Activated CD4-positive, alpha-beta T cell treated with anti-CD3 and anti-CD28 coated beads, Interleukin-2, amount 50 U/mL, for 48 hours (primary cell): ENCODE measurements at regions not wholly inside any gene's neighbourhood (a gene's known extent, or its start where the extent isn't known, plus 50 kb on each side); places are given as distances from the start of the nearest gene placed in this dataset.
"Not testable (repeated sequence)": the region's sequence is repeated elsewhere in the genome, so short reads cannot be mapped to it uniquely, and the experiment has no call there.

Source experiments
- DNase-seq, 2 experiments: peaks; one replicate each; pipeline ENCODE4 v3.0.0-alpha.2; 2020

DNA sequence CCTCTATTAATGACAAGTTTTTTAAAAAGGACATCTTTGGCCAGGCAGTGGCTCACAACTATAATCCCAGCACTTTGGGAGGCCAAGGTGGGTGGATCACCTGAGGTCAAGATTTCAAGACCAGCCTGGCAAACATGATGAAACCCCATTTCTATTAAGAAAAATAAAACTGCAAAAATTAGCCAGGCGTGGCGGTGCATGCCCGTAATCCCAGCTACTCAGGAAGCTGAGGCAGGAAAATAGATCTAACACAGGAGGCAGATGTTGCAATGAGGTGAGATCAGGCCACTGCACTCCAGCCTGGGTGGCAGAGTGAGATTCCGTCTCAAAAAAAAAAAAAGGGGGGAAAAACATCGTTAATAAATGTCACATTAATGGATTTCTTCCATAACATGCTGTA is 1805.4 kb downstream of the C4orf33 start:
- no peak for DNase-seq

GRCh38 chr4:130922955-130923354 is 1827.0 kb downstream of the C4orf33 start:
- no peak for DNase-seq

DNA sequence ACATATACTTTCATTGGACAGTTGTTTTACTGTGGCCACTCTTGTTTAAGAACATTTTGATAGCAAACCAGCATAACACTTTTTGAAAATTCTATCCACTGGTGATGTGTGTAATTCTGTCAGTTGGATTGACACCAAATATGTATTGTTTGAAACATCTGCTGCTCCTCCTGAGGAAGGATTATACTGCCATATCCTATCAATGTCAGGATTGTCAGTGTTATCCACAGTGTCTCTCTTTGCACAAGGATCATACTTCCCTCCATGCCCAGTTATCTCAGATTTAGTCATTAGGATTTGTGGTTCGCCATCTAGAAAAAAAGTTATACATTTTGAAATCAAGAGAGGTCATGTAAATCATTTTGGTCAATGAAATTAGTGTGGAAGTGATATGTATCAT is 1859.6 kb downstream of the C4orf33 start:
- no peak for DNase-seq

DNA sequence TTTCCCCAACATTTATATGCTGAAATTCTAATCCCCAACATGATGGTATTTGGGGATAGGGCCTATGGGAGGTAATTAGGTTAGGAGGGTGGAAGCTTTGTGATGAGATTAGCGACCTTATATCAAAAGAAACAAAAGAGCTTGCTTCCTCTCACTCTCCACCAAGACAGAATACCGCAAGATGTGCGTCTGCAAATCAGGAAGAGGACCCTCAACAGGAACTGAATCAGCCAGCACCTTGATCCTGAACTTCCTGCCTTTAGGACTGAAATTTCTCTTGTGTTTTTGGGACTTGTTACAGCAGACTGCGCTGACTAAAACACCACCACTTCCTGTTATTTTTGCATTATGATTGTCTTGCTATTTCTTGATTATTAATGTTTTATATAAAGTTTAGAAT is 1889.4 kb downstream of the C4orf33 start:
- DNase-seq = no peak

GRCh38 chr4:130995988-130996387 is 1900.0 kb downstream of the C4orf33 start:
- no peak for DNase-seq

DNA sequence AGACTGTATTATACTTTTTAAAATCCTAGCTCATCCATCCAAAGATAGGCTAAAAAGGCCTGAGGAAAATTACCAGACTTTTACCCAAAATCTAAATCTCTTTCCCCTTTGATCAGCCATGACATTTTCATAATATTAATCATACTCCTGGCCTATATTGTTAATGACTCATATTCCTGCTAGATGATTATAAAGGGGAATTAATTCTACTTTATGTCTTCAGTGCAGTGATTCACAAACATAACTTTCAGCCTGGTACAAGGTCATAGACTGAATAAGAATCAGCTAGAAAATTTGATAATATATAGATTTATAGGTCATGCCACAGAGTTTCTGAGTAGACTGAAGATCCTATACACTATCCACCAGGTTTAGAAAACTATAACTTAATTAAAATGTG is 1905.4 kb downstream of the C4orf33 start:
- no peak for DNase-seq

DNA sequence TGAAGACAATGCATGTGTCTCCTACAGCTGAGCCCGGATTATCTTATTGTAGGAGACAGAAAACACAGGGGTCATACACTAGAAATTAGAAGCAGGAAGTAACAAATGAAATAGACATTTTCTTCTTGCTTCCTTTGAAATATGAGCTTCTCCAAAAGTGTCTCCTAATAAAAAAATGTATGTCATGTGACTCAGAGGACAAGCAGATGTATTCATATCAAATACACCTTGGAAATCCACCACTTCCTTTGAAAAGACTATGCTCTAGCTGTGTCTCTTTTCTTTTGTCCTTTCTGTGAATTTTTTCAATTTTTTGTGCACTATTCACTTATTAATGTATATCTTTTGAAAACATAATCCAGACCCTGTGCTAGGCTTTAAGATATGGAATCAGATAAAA is 1906.2 kb downstream of the C4orf33 start:
- no peak for DNase-seq

GRCh38 chr4:131006388-131006787 is 1910.4 kb downstream of the C4orf33 start:
- no peak for DNase-seq

DNA sequence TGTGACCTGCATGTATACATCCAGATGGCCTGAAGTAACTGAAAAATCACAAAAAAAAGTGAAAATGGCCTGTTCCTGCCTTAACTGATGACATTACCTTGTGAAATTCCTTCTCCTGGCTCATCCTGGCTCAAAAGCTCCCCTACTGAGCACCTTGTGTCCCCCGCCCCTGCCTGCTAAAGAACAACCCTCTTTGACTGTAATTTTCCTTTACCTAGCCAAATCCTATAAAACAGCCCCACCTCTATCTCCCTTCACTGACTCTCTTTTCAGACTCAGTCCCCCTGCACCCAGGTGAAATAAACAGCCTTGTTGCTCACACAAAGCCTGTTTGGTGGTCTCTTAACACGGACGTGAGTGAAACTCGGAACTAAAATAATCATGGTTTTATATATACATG is 1916.0 kb downstream of the C4orf33 start:
- DNase-seq = not testable (repeated sequence)

DNA sequence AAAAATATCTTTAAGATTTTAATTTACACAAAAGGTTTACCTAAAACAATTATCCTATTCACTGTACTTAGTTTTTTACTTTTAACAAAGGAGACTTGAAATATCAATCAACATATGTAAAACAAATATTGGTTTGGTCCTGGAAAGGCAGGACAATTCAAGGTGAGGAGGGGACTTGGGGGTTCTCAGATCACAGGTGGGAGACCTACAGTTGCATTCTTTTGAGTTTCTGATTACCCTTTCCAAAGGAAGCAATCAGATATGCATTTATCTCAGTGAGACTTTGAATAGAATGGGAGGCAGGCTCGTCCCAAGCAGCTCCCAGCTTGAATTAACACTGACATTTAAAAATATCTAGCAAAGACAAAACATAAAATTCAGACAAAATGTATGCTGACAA is 1917.3 kb downstream of the C4orf33 start:
- DNase-seq = no peak

- no peak for DNase-seq
Observed at GRCh38 chr4:131026771-131027170, 1930.8 kb downstream of the C4orf33 start.

GRCh38 chr4:131044368-131044767 is 1948.4 kb downstream of the C4orf33 start:
- DNase-seq = no peak

GRCh38 chr4:131046821-131047220 is 1950.9 kb downstream of the C4orf33 start:
- no peak for DNase-seq

DNA sequence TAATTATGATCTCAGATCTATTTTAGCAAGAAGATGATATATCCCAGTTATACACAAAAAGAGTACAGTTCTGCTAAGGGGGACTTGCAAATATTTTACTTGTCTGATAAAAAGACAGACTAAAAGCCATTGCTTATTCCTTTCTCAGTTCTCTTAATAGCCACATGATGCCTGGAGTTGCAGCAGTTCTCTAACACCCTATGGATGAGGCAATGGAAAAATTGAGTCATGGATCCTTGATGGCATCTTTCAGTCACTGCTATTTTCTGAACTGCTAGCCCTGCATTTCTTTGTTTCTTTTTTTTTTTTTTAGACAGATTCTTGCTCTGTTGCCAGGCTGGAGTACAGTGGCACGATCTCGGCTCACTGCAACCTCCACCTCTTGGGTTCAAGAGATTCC is 1956.7 kb downstream of the C4orf33 start:
- DNase-seq = no peak

DNA sequence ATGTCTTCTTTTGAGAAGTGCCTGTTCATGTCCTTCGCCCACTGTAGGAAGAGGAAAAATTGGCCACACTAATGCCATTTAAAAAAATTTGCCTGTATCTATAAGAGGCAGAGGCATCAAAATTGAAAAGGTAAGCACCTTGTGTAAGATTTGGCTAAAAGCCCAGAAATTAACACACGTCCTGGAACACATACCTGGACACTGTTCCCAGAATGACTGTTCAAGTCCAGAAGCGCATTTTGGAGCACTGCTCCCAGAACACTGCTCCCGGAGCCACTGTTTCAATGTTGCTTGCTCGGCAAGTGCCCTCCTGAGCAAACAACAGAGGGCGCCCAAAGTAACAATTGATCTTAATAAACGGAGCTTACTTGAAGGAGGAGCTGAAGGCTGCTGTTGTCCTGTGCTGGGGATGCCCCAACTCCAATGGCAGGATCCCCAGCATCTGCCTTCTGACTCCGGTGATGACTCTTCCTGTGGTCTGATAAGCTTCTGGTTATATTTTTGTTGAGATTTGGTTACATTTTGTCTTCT is 1958.6 kb downstream of the C4orf33 start:
- no peak for DNase-seq

- no peak for DNase-seq
Observed at GRCh38 chr4:131061734-131062133, 1965.8 kb downstream of the C4orf33 start.

- no peak for DNase-seq
Observed at GRCh38 chr4:131063878-131064277, 1967.9 kb downstream of the C4orf33 start.

DNA sequence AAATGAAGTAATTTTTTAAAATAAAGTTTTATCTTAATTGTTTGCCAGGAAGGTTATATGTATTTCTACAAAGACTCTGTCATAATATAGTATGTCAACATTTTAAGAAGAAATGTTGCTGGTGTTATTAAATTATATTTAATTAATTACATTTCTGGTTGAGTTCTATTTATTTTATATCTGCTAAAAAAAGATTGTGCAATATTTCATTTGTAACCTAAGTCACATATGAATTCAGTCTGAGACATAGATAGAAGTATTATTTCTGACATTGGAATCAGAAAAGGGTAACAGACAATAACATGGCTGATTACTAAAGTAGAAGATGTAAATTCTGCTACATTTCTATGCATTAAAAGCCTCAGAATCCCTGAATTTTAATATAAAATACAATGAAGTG is 1985.1 kb downstream of the C4orf33 start:
- DNase-seq = no peak

DNA sequence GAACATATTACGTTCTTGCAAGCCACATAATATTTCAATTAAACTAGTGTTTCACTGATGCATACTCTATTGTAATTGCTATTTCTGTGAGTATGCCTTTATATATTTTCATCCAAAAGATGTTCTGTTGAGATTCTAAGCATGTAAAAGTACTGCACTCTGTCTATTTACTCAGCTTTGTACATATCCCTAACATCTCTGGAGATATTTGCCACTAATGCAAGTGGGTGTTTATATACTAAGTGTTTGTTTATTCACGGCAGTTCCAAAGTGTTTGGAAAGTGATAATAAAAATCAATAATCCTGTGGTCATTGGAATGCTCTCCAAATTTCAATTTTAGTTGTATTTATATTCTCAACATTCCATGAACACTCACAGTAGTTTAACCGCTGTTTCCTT is 1989.0 kb downstream of the C4orf33 start:
- DNase-seq = no peak

- DNase-seq = no peak
Observed at GRCh38 chr4:131091896-131092295, 1995.9 kb downstream of the C4orf33 start.

DNA sequence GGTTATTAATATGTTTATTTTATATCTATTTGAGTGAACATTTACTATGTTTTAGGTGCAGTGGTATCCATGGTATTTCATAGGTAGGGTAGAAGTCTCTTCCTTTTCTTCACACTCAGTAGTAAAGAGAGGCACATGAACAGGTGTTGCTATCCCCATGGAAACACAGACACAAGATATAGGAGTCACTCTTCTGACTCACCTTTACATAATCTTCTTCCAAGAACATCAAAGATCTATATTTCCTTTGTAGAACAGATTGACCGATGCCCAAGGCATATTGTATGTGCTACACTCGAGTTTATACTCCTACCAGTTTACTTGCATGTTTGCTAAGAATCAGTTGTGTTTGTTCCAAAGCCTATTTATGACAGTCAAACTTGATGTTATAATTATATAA is 1997.4 kb downstream of the C4orf33 start:
- DNase-seq = no peak

DNA sequence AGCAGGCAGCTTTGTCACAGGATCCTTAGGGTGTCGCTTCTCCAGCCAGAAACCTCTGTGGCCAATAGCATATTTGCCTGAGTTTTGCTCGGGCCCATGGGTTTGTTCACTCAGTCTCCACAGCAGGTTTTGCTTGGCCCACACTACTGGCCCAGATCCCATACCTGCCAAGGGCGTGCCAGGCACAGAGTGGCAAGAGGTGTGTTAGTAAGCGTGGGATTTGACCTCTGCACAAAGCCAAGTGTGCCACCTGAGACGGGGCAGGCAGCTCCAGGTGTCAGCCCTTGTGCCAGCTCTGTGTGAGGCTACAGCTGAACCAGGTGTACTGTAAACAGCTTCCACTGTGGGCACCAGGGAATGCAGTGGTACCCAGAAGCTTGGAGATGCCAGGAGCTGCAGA is 2003.0 kb downstream of the C4orf33 start:
- no peak for DNase-seq

- no peak for DNase-seq
Observed at GRCh38 chr4:131113273-131113672, 2017.3 kb downstream of the C4orf33 start.

GRCh38 chr4:131113704-131114103 is 2017.8 kb downstream of the C4orf33 start:
- DNase-seq = no peak

GRCh38 chr4:131119661-131120060 is 2023.7 kb downstream of the C4orf33 start:
- DNase-seq = no peak

GRCh38 chr4:131137196-131137595 is 2011.9 kb upstream of the PCDH10 start:
- DNase-seq = no peak
